NCI-H1417 (cell line): ENCODE measurements at regions not wholly inside any gene's neighbourhood (a gene's known extent, or its start where the extent isn't known, plus 50 kb on each side); places are given as distances from the start of the nearest gene placed in this dataset.

Experiments used
- DNase-seq, 3 experiments: peaks; one replicate each; lab custom pipeline; 2025; lab: John Stamatoyannopoulos, UW

DNA sequence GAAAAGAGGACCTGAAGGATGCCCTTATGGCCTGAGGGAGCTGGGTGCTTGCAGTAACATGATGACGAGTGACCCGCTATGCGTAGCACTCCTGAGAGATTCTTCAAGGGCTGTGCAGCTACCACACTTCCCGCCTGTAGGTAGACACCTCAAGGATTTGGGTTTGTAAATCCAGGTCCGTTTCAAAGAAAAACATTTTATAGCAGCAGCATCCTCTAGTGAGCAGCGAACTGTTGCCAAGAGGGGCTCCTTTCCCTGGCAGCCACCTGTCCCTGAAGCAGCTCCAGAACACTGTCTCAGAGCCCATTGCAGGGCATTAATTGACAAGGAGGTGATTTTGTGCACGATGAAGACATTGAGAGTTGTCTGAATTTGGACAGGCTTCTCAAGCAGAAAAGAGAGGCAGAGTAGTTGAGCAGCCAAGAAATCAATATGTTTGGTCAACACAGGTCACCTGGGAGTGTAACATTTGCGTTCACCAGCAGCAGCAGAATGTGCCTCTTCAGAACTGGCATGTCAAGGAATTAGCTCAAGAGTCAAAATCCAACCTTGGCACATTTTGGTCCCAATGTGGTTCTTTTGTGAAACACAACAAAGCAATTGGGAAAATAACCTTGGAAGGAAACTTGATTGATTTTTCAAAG is 209.8 kb upstream of the MTNR1B start:
- peak in 2 of 3 experiments; percentile 23 to 36 for DNase-seq

DNA sequence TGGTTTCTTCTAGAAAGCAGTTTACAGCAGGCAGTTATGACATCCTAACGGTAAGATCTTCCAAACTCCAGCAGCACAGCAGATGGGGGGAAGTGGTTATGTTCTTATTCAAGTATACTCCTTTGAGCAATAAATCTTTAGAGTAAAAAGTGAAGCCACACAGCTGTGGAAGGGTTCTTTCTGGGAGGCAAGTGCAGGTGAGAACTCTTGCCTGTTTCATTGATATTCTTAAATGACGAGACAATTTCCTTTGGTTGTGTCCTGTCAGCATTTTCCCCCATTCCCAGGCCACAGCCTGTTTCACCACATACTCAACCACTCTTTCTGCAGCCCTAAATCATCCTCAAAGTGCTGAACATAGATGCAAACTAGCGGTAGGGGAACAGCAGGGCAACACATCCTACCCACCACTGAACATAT is 207.3 kb upstream of the MTNR1B start:
- no peak for DNase-seq

GRCh38 chr11:92763336-92763735 is 206.1 kb upstream of the MTNR1B start:
- no peak for DNase-seq

- peak in 1 of 3 experiments; percentile 23 for DNase-seq
Measured at GRCh38 chr11:92764128-92764527, 205.3 kb upstream of the MTNR1B start.

DNA sequence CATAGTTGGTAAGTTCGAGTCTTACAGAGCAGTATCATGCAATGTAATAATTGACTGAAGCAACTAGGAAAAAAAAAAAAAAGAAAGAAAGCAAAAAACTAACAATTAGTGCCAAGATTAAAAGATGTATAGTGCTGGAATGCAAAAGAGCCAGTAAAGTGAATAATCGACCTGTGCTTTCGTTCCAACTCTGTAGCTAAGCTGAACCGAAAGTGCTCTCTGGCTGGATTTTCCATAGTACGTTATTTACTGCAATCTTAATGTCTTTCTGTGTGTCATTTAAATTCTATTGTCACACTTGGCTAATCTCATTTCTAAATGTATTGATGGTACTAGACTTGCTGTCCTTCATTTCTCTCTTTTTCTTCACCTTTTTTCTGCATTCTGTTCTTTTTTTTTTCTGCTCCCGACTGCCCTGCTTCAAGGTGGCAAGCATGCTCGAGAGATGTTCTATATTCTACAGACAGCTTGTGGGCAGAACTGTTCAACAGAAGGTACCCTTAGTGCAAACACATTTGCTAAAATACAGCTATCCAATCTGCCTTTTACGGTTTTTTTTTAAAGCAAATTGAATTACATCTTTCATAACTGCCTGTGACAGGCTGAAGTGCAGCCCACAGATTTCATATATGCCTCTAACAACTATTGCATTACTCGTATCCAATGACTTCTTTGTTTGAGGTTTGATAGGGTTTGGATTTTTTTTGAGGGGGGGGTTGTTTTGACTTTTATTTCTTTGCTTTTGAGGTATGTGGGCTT is 204.2 kb upstream of the MTNR1B start:
- no peak for DNase-seq

DNA sequence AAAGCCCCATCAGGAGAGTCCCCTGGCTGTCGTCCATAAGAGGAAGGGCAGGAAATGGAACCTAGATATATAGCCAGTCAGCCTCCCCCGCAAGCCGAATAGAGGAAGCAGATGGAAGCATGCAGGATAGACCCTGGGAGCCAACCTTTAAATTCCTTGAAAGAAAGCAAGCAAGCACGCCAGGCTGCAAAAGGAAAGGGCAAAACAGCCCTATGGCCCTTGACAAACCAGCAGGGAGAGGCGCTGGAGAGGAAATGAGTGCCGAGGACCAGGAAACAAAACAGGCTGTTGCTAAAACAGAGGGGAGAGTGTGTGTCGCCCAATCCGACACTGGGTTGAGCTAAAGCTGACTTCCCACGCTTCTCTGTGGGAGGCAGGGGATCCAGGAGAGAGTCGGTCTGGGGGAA is 203.5 kb upstream of the MTNR1B start:
- no peak for DNase-seq

DNA sequence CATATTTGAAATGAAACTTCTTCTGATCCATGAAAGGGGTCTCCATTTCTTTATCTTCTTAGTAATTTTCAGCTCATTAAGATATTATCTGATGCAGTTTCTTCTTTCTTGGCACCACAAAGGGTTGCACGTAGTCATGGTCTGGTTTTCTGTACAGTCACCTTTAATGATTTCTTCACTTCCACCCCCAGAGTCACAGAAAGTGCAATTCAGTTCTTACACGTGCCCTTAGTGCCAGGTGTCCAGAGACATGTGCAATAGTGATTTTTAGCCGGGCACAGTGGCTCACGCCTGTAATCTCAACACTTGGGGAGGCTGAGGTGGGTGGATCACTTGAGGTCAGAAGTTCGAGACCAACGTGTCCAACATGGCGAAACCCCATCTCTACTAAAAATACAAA is 202.8 kb upstream of the MTNR1B start:
- DNase-seq: no peak

GRCh38 chr11:92767416-92767815 is 202.0 kb upstream of the MTNR1B start:
- no peak for DNase-seq

DNA sequence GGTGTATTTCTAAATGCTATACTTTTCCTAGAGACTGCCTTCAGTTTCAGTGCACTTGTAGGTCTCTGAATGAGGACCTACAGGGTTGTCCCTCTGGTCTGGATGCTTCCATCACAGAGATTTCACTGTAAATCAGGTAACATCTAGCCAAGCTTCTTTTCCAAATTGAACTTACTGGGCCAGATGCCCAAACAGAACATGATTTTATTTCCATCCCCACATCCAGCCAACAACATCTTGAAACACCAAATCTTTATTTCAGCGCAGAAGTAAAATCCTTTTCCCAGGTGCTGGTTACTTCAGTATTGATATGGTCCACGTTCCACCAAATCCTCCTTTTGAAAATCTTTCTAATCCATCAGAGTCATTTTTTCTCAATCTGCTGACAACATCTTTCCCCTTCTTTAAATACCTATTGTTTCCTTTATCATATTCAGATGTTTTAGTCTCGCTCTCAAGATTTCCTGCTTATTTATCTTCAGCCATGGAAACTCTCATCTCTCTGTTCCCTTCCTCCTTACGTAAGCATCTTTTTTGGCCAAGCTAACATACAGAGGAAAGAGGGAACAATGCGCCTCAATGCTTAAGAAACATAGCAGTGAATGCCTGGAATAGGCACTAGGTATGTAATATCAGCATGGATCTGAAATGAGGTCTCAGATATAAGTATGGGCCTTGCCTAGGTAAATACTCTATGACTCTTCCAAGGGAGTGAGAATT is 201.2 kb upstream of the MTNR1B start:
- DNase-seq: no peak

GRCh38 chr11:92769112-92769511 is 200.3 kb upstream of the MTNR1B start:
- DNase-seq: no peak

DNA sequence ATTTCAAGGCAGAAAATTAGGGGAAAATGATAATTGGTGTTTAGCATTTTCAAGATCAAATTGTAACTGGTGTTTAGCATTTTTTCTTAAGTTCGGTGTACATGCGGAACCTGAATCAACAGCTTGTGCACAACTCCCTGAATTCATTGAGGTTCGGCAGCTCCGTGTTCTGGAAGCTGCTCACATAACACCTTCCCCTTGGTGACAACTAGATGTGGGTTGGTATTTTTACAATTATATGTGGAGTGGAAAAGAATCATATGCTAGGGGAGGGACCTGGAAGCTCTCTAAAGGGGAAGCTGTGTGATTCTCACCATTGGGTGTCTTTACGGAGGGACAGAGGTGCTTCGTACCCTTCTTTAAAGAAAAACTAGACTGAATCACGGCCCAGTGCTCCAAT is 199.0 kb upstream of the MTNR1B start:
- DNase-seq: no peak

GRCh38 chr11:92770981-92771380 is 198.5 kb upstream of the MTNR1B start:
- DNase-seq: no peak

GRCh38 chr11:92771701-92772100 is 197.8 kb upstream of the MTNR1B start:
- DNase-seq: no peak

DNA sequence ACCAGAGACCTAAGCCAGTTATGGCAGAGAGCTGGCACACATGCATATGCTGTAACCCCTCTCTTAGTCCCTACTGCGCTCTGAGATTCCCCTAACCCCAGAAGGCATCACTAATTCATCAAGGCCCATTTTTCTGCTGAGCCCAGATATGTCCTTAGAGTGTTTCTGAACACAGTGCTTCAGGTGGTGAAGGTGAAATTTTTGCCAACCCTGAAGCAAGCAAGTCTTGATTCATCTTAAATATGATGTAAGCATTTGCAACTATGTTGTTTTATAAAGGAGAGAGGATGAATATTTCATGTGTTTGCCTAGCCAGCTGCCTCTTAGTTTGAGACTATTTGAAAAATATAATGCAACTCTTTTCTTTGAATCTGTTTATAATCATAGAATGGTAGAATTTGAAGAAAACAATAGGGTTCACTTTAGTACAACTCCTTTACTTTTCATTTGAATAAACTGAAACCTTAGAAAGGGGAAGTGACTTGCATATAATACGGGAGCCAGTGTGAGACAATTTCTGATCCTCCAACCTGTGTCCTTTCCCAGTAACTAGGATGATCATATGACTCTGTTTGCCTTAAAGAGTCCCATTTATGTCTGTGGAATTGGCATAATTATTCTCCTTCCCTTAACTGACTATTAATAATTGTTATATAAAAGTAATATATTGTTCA is 194.3 kb upstream of the MTNR1B start:
- DNase-seq: no peak

DNA sequence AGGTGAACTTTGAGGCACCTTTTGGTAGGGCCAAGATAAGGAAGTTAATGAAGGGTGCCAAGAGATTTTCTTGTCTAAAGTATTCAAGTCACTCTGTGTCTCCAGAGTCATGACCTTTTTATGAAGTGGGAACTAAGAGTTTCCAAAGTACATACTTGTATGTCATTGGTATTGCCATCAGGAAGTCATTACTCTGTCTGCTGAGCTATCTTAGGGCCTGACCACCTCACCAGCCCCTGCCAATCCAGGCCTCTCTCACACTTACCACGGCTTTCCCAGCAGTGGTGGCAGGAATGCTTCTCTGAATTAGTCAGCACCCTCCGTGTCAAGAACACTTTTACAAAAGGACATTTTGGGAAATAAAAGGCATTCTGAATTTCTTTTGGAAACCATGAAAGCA is 192.8 kb upstream of the MTNR1B start:
- no peak for DNase-seq

GRCh38 chr11:92779746-92780145 is 189.7 kb upstream of the MTNR1B start:
- no peak for DNase-seq

DNA sequence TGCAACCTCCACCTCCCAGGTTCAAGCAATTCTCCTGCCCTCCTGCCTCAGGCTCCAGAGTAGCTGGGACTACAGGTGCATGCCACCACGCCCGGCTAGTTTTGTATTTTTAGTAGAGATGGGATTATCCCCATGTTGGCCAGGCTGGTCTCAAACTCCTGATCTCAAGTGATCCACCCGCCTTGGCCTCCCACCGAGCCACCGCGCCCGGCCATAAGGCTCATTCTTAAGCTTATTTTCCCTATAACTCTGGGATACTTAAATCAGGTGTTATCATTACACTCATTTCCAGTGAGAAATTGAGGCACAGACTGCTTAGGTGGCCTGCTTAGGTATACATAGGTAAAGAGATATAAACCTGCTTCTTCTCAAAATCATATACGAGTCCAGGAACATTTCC is 188.3 kb upstream of the MTNR1B start:
- DNase-seq: no peak

- DNase-seq: no peak
Measured at GRCh38 chr11:92782806-92783205, 186.6 kb upstream of the MTNR1B start.

DNA sequence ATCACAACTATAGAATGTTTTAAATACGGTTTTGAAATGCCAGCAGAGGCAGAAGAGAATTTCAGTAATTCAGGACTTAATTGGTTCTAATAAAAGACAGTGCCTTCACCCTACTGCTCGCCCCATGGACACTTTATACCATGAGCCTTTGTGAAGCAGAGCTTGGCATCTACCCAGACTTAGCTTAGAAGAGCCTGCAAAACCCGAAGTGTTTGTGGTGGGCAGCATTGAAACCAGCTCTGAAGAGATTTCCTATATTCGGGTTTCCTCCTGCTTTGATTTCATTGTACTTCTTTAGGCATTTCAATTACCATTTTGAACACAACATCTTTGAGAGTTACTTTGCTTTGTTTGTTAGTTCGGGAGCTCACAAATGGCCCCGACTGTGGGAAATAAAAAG is 185.1 kb upstream of the MTNR1B start:
- no peak for DNase-seq

GRCh38 chr11:92787638-92788037 is 181.8 kb upstream of the MTNR1B start:
- no peak for DNase-seq

- no peak for DNase-seq
Measured at GRCh38 chr11:92789761-92790160, 179.7 kb upstream of the MTNR1B start.

DNA sequence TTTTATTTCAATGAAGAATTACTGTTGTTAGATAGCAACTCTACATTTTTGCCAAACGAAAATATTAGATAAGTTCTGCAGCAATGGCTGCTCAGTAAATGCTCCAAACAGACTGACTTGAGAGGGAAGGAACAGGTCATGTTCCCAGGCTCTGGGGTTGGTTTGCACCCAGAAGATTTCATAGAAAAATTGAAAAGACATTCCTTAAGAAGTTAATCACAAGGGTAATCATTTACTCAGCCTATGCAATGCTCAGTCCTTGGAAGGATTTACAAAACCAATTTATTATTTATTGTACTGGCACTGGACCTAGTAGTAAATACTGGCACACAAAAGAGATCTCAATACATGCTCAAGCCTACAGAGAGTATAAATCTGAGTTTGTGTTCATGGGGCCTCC is 179.1 kb upstream of the MTNR1B start:
- DNase-seq: no peak
